ENCODE measurements at regions not wholly inside any gene's neighbourhood (a gene's known extent, or its start where the extent isn't known, plus 50 kb on each side); places are given as distances from the start of the nearest gene placed in this dataset.
"Not testable (repeated sequence)": the region's sequence is repeated elsewhere in the genome, so short reads cannot be mapped to it uniquely, and the experiment has no call there.

- H3K9me3 ChIP-seq (ENCODE audit: control extremely low read depth in 1 of 3, control insufficient read depth in 2 of 3, insufficient read depth in 1 of 3, low read length in 2 of 3), result peaks cover 0 to 2% (median 0%) of the 10 kb centered on the region in 3 donors
- H3K4me3 Mint-ChIP-seq, result no peak overlapping the region
- H2AFZ ChIP-seq (ENCODE audit: insufficient read depth, low read depth, low read length, poor library complexity, severe bottlenecking), result no peak overlapping the region
- POLR2A ChIA-PET, result no interaction called here
- H3K27ac ChIP-seq (ENCODE audit: low read length in 2 of 2), result no peak overlapping the region
- H3K4me1 ChIP-seq (ENCODE audit: control insufficient read depth in 2 of 2, insufficient read depth in 2 of 2, low read length in 2 of 2), result no peaks in the 10 kb centered on the region
- H3K27me3 Mint-ChIP-seq, result peaks cover 17% of the 10 kb centered on the region
- intact Hi-C loops (cut with micrococcal nuclease), result no loop called here
- TF ChIP-seq EZH2 (IDR thresholded peaks at IDR 0.05; ENCODE audit: borderline replicate concordance, insufficient read depth, low read depth, low read length, poor library complexity, severe bottlenecking) (no peak), CTCF (IDR thresholded peaks at IDR 0.05) (no peak)
- H3K79me2 ChIP-seq (ENCODE audit: control insufficient read depth, insufficient read depth, low read length), result no peaks in the 10 kb centered on the region
- H3K4me3 ChIP-seq (ENCODE audit: control extremely low read depth in 1 of 5, extremely low read depth in 1 of 5, insufficient read depth in 1 of 5, low read depth in 2 of 5, low read length in 4 of 5), result no peak overlapping the region
- no peak overlapping the region for H3K4me2 ChIP-seq (replicated peaks; ENCODE audit: low read depth, low read length, poor library complexity, severe bottlenecking)
- H3K9ac ChIP-seq (ENCODE audit: low read length), result no peak overlapping the region
- H3K4me1 Mint-ChIP-seq, result peaks cover 2% of the 10 kb centered on the region
- WGBS (ENCODE audit: insufficient coverage), result no CpG with 5 or more reads among the region's 1 CpG
- no peak overlapping the region for H3K27ac Mint-ChIP-seq
- ATAC-seq (ENCODE audit: low read depth), result no peak
- H3K36me3 ChIP-seq (replicated peaks in 1 of 2; ENCODE audit: control extremely low read depth in 1 of 2, control insufficient read depth in 1 of 2, extremely low read depth in 1 of 2, insufficient read depth in 2 of 2, low read length in 1 of 2), result no peaks in the 10 kb centered on the region
- no peaks in the 10 kb centered on the region for H4K20me1 ChIP-seq (ENCODE audit: control insufficient read depth, insufficient read depth, low read length, poor library complexity, severe bottlenecking)
- DNase-seq, result no peak
- CTCF ChIA-PET, result interaction anchor here (1.0 kb wide), 1 partner anchor 393 kb away, joined by 3 read pairs; no protein-coding TSS in a partner anchor
- peaks cover 0 to 7% (median under 1%) of the 10 kb centered on the region in 4 experiments for H3K27me3 ChIP-seq (replicated peaks in 1 of 4; ENCODE audit: control extremely low read depth in 1 of 4, control insufficient read depth in 3 of 4, insufficient read depth in 4 of 4, low read length in 3 of 4)
- H3K9me3 Mint-ChIP-seq (ENCODE audit: insufficient read depth), result no peaks in the 10 kb centered on the region
Measured at GRCh38 chr6:12640438-12640837, 76.1 kb upstream of the PHACTR1 start.

GRCh38 chr6:12641785-12642184 is 74.8 kb upstream of the PHACTR1 start:
- H3K27ac ChIP-seq (ENCODE audit: low read length in 2 of 2); ATAC-seq (ENCODE audit: low read depth); H2AFZ ChIP-seq (ENCODE audit: insufficient read depth, low read depth, low read length, poor library complexity, severe bottlenecking); H3K36me3 ChIP-seq (replicated peaks in 1 of 2; ENCODE audit: control extremely low read depth in 1 of 2, control insufficient read depth in 1 of 2, extremely low read depth in 1 of 2, insufficient read depth in 2 of 2, low read length in 1 of 2); DNase-seq; H3K9me3 ChIP-seq (ENCODE audit: control extremely low read depth in 1 of 3, control insufficient read depth in 2 of 3, insufficient read depth in 1 of 3, low read length in 2 of 3); H3K27ac Mint-ChIP-seq; H3K9ac ChIP-seq (ENCODE audit: low read length); CTCF ChIA-PET; POLR2A ChIA-PET; H3K27me3 Mint-ChIP-seq; H3K27me3 ChIP-seq (replicated peaks in 1 of 4; ENCODE audit: control extremely low read depth in 1 of 4, control insufficient read depth in 3 of 4, insufficient read depth in 4 of 4, low read length in 3 of 4); H3K4me1 ChIP-seq (ENCODE audit: control insufficient read depth in 2 of 2, insufficient read depth in 2 of 2, low read length in 2 of 2); H3K4me2 ChIP-seq (replicated peaks; ENCODE audit: low read depth, low read length, poor library complexity, severe bottlenecking); H3K4me3 ChIP-seq (ENCODE audit: control extremely low read depth in 1 of 5, extremely low read depth in 1 of 5, insufficient read depth in 1 of 5, low read depth in 2 of 5, low read length in 4 of 5); H4K20me1 ChIP-seq (ENCODE audit: control insufficient read depth, insufficient read depth, low read length, poor library complexity, severe bottlenecking); H3K4me3 Mint-ChIP-seq; H3K4me1 Mint-ChIP-seq; H3K79me2 ChIP-seq (ENCODE audit: control insufficient read depth, insufficient read depth, low read length); intact Hi-C loops (cut with micrococcal nuclease); H3K9me3 Mint-ChIP-seq (ENCODE audit: insufficient read depth): not testable (repeated sequence)
- WGBS (ENCODE audit: insufficient coverage), result no CpG with 5 or more reads among the region's 2 CpGs
